LNCaP clone FGC (cell line): ENCODE measurements at regions not wholly inside any gene's neighbourhood (a gene's known extent, or its start where the extent isn't known, plus 50 kb on each side); places are given as distances from the start of the nearest gene placed in this dataset.

Experiments used
- DNase-seq: peaks from one replicate; pipeline ENCODE4 v3.0.0-alpha.2; 2011; ENCODE audit warnings: low read depth
- H3K4me3 ChIP-seq: 2 replicates; pipeline ENCODE4 v1.5.1; 2011; ENCODE audit warnings: mild to moderate bottlenecking, low read depth, low read length, control low read depth
- CTCF ChIP-seq: IDR thresholded peaks from 2 replicates; pipeline ENCODE4 v1.5.1; 2012; ENCODE audit warnings: mild to moderate bottlenecking; ENCODE audit not compliant: control insufficient read depth, insufficient read depth; ENCODE audit errors: extremely low read depth

GRCh38 chr13:99907038-99907437 is 64.5 kb downstream of the ZIC5 start:
- no peak for TF ChIP-seq CTCF
- no peak overlapping the region for H3K4me3 ChIP-seq
- no peak for DNase-seq

- no peak for TF ChIP-seq CTCF
- DNase-seq = no peak
- H3K4me3 ChIP-seq = no peak overlapping the region
Observed at GRCh38 chr13:99905814-99906213, 65.8 kb downstream of the ZIC5 start.

- DNase-seq = no peak
Observed at GRCh38 chr13:99905224-99905623, 66.3 kb downstream of the ZIC5 start.

GRCh38 chr13:99903140-99903539 is 68.4 kb downstream of the ZIC5 start:
- H3K4me3 ChIP-seq = no peak overlapping the region
- no peak for DNase-seq
- TF ChIP-seq CTCF = no peak

More at GRCh38 chr13:99905224-99905623, 66.3 kb downstream of the ZIC5 start:
- no peak for TF ChIP-seq CTCF
- H3K4me3 ChIP-seq = no peak overlapping the region

GRCh38 chr13:99902657-99903056 is 68.9 kb downstream of the ZIC5 start:
- no peak overlapping the region for H3K4me3 ChIP-seq
- DNase-seq = peak; percentile 53
- no peak for TF ChIP-seq CTCF

GRCh38 chr13:99900960-99901359 is 70.6 kb downstream of the ZIC5 start:
- no peak for TF ChIP-seq CTCF
- DNase-seq = no peak
- no peak overlapping the region for H3K4me3 ChIP-seq

GRCh38 chr13:99898421-99898820 is 73.1 kb downstream of the ZIC5 start:
- no peak overlapping the region for H3K4me3 ChIP-seq
- DNase-seq = no peak
- TF ChIP-seq CTCF = no peak
